DMS 273 (cell line): ENCODE measurements at regions not wholly inside any gene's neighbourhood (a gene's known extent, or its start where the extent isn't known, plus 50 kb on each side); places are given as distances from the start of the nearest gene placed in this dataset.

Source experiments
- DNase-seq: peaks from one replicate; lab custom pipeline; 2025; ENCODE audit not compliant: unreplicated experiment; lab: John Stamatoyannopoulos, UW

DNA sequence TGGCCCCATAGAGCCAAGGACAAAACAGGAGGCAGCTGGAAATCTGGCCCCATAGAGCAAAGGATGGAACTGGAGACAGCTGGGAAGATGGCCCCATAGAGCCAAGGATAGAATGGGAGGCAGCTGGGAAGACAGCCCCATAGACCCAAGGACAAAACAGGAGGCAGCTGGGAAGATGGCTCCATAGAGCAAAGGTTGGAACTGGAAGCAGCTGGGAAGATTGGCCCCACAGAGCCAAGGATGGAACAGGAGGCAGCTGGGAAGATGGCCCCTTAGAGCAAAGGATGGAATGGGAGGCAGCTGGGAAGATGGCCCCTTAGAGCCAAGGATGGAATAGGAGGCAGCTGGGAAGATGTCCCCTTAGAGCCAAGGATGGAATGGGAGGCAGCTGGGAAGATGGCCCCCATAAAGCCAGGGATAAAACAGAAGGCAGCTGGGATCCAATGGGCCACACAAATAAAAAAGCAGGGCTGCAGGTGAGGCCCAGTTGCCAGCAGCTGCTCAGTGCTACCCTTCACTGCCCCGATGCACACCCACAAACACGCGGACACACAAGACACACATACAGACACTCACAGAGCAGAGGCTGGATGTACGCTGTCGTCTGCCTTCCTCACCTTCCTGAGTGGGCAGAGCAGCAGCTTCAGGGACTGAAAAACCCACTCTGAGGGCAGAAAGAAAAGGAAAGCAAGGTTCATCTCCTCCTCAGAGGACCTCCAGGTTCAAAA is 505.4 kb upstream of the MYT1L start:
- no peak for DNase-seq

DNA sequence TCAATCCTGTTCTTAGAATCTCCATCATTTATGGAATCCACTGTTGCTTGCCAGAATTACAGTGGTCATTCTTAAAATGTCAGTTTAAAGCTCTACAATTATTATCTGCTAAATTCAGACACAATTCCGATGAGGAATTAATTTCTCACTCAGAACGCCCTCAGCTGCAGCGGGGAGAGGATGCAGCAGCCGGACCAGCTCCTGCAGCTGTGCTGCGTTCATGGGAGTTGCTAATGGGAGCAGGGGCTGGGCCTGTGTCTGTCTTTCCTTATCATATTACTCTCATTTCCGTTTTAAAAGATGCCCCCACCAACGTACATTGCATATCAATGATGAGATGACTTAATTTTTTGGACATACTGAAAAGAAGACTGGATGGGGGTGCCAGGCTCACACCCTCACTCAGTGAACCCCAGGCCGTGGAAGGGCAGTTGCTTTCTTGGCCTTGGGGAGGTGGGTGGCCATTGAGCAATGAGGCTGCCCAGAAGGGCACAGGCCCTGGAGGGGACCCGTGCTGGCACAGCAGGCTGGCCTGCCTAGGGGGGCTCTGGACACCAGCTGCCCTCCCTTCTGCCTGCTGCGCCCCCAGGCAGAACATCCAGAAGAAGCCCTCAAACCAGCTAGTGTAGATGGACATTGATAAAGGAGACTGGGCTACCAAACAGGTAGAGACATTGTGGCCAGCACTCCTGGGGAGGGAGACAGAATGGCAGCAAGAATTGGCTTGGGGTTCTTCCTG is 503.6 kb upstream of the MYT1L start:
- DNase-seq = no peak

DNA sequence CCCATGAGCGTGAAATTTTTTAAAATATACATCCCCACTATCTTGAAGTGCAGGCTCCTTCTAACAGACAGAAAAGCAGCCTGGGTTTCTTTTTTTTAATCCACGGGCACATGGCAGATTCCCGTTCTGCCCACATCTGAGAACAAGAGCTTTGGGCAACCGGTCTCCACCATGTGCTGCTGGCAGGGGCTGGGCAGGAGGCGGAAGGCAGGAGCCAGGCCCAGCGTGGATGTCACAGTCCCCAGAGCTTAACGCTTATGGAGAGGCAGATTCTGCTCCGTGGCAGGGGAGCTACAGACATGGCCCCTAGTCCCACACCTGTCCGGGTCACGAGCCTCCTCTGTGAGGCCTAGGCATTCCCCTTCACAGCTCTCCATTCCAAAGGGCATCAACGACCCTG is 503.0 kb upstream of the MYT1L start:
- no peak for DNase-seq

DNA sequence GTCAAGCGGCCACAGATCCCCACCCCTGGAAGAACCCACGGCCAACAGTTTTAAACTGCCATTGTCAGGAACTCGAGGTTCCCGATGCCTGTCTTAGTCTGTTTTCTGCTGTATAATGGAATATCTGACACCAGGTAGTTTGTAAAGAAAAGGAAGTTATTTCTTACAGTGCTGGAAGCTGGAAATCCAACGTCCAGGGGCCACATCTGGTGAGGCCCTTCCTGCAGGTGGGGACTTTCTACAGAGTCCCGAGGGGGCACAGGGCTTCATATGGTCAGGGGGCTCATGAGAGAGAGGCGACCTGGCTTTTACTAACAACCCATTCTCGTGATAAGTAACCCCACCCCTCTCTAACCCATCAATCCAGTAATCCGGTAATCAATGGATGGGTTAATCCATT is 501.6 kb upstream of the MYT1L start:
- no peak for DNase-seq

DNA sequence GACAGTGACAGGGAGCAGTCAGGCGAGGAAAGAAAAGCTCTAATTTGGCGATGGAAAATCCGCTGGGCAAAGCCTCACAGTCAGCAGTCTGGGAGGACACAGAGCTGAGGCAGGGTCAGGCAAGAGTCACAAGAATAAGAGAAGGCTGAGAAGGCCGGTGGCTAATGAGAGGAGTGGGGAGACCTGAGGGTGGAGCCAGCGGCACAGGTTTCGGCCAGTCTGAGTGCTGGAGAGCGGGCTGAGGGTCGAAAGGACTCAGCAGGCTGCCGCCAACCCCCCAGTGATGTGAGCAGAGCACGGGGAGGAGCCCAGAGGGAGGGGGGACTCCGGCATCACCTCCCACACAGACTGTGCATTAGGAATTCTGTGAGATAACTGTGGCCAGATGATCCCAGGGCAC is 500.6 kb upstream of the MYT1L start:
- DNase-seq = no peak

DNA sequence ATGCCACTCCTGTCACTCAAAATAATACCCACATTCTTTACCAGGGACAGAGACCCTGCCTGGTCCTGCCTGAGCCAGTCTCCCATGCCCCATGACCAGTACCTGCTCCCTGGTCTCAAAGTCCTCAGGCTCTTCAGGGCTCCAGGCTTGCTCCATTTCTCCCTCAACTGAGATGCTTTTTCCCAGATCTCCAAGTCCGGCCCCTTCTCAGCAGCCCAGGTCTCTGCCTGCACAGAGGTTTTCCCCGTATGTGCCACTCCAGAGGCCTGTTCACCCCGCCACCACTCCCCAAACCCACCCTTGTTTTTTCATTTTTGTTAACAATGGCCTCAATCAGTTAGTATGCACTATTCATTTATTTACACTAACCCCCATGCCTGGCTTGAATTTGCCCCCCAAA is 499.5 kb upstream of the MYT1L start:
- DNase-seq = no peak

DNA sequence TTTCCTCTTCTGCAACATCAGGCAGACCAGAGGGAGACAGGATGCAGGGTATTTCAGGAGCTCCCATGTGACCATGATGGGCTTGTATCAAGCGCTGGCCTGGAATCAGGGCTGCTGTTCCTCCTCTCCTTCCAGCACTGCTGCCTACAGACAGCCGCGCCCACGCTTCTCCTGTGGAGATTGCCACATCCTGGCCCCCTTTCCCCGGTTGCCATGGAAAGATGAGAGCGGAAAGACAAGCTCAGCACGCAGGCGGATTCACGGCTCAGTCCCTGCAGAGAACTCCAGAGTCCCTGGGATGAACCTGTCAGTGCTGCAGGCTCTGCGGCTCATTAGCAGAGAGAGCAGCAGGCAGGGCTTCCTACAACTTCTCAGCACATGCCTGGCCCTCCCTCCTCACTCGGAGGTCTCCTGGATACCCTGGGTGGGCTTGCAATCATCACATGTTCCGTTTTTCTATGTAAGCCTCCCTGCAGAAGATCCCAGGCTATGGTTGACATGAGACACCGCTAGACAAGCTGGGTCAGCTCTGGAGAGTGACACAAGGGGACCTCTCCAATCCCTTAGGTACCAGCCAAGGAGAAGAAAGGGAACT is 497.8 kb upstream of the MYT1L start:
- no peak for DNase-seq

DNA sequence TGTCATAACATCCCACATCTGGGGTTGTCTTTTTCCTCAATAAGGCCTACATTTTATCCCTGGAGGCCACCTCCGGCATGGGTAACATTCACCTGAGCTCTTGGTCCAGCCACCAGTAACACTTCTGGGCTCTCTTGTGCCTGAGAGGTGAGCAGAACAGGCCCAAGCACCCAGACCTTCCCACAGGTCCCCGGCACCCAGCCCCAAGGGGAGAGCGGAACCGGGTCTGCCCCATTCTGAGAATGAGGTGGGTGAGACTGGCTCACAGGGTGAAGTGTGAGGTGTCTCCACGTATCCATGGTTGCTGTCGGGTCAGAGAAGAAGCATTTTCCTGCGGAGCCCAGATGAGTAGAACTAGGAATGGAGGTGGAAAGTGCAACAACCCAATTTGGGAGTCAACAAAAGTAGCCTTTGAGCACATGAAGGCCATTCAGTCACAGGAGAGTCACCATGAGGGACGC is 496.7 kb upstream of the MYT1L start:
- no peak for DNase-seq

DNA sequence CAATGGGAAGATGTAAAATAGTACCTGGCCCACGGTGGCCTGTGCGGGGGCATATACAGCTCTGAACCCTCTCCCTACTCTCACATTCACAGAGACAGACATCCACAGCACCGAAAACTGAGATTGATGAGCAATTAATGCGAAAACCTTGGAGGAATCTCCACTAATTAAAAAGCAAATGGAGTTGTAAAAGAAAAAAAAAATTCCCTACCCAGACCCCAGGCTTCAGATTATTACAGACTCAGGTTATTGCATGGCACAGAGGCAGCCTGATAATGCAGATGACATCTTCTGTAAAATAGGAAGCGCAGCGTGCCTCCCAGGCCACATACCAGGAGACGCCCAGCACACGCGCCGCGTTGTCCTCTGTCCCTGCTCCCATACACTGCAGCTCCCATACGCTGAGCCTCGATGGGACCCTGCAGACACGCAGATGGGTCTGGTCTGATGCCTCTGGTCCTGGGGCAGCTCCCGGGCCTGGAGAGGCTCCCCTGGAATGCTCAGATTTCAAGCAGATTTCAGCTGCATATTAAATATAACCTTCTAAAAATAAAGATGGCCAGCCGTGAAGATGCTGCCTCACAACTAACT is 496.1 kb upstream of the MYT1L start:
- DNase-seq = no peak

DNA sequence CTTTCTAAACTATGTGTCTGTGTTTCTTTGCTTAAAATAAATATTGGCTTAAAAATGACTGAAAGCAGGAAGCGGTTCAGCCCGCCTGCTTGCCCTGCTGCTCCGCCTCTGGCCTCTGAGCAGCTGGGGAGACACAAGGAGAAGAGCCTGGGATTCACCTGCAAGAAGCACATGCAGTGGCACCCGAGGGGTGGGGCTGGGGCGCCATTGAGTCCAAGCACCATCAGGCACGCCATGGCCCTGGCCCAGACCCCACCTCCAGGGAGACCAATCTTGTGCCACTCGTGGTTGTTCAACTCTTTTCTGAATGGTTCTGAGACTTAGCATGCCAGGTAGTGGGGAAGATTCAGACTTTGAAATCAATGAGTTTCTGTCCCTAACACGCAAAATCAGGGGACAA is 495.5 kb upstream of the MYT1L start:
- DNase-seq = no peak

DNA sequence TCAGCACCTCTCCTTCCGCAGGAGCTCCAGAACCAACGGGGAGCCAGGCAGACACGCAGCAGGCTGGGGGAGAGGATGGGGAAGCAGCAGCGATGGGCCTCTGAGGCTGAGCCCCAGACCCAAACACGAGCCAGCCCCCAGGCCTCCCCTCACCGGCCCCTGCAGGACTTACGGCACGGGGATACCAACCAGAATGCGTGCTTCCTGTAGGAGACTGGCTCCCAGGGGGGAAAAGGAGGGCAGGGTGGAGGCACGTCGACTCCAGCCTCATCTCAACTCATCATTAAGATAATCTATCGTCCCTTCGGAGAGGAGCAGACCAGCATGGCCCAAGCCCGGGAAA is 495.1 kb upstream of the MYT1L start:
- no peak for DNase-seq

DNA sequence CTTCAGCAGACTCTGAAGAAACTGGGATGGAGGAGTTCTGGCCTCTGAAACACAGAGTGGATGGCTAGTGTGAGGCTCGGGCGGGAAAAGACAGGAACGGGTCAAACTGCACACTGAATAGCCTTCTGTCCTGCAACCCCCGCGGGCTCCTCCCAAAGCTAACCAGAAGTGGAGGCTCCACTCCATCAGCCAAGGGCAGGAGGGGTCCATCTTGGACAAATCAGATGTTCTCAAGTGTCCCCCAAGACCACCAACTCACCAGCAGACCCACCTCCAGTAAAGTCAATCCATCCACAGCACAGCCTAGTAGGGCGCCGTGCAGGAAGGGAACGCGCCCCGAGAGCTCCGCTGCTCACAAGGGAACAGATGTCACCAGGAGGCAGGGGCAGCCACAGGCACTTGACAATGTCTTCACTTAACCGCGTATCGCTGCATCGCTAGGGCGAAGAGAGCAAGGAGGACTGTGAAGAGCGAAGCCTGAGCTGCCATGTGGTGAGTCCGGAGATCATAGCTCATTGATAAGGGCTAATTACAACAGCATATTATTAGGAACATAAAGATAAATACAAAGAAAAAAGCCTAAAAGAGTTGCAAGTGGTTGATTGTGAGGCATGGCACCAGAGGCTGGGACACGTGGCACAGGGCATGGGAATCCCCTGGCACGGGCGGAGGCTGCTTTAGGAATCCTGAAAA is 494.6 kb upstream of the MYT1L start:
- DNase-seq = no peak

DNA sequence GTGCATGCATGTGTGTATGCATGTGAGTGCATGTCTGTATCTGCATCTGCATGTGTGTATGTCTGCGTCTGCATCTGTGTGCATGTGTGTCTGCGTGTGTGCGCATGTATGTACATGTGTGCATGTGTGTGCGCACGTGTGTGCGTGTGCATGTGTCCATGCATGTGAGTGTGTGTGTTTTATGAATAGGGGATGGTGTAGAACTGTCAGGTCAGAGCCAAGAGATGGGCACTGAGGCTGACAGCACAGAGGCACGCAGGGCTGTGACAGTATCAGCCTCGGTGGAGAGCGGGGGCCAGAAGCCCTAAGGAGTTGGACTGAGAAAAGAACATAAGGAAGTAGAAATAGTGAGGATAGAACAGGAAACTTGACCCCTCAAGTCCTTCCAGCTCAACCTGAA is 494.0 kb upstream of the MYT1L start:
- no peak for DNase-seq

DNA sequence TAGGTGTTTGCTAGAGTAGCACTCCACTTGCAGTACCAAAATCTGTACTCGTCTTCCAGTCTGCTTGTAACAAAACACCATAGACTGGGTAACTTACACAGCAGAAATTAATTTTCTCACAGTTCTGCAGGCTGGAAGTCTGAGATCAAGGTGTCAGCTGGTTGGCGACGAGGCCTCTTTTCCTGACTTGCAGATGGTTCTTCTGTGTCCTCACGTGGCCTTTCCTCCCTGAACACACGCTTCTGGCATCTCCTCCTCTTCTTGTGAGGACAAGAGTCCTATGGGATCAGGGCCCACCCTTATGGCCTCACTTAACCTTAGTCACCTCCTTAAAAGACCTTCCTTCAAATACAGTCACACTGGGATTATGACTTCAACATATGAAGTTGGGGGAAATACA is 493.5 kb upstream of the MYT1L start:
- no peak for DNase-seq

DNA sequence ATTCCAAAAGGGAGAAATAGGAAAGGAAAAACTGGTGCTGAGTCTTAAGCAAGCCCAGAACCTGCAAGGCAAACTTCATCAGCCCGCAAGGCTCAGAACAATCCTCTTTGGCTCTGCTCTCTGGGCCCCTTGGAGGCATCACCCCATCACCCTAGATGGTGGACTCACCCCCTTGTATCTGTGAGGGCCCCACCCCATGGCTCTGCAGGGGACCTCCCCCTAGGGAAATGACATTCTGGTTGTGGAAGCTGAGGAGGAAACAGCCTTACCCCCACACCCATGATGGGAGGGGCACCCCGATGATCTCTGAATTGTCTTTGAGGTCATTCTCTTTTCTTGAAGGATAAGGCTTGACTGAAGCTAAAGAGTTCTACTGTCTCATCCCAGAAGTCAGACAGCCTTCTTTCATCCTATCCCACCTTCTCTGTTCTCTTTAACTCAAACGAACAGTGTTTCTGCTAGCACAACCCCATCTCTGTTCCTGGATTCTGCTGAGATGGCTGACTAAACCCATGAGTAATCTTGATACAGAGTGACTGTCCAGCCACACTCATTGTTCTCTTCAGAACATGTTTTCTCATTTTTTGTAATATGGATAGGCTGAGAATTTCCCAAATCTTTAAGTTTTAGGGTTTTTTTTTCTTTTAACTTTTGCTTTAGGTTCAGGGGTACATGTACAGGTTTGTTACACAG is 492.1 kb upstream of the MYT1L start:
- no peak for DNase-seq

DNA sequence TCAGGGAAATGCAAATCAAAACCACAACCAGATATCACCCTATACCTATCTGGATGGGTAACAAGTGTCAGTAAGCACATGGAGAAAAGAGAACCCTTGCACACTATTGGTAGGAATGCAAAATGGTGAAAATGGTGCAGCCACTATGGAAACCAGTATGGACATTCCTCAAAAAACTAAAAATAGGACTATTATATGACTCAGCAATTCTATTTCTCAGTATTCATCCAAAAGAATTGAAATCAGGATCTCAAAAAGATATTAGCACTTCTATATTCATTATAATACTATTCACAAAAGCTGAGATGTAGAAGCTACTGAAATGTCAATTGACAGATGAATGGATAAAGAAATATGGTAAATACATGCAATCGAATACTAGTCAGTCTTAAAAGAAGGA is 491.1 kb upstream of the MYT1L start:
- DNase-seq = no peak

DNA sequence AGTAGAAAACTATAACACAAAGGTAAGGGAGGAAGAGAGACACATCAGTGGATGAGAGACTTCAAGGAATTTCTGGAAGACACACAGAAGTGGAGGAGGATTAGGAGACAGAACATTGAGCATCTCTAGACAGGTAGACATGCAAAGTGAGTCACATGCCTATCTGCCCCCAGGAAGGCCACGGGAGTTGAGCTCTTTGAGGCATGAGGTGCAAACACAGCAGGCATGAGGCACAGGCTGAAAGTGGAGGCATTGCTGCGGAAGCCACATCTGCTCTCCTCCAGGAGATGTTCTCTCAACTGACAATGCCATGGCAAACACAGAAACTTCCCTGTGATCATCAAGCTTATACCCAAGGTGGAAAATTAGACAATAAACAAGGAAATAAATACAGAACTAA is 481.6 kb upstream of the MYT1L start:
- no peak for DNase-seq

DNA sequence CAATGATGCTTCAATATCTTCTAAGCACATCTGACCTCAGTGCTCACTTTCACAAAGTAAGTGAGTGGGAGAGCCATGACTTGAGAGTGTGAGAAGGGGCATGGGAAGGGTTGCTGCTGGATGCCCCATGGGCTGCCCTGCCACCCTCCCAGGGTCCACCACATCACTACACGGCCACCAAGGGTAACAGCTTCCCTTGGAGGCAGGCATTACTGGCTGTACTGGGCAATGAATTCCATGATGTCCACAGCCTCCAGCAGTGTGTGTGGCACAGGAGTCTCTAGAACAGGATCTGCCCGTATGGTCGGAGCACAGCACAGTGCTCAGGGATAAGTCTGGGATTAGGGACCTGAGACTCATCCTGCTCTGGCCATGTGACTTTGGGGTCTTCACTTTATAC is 481.0 kb upstream of the MYT1L start:
- DNase-seq = no peak

DNA sequence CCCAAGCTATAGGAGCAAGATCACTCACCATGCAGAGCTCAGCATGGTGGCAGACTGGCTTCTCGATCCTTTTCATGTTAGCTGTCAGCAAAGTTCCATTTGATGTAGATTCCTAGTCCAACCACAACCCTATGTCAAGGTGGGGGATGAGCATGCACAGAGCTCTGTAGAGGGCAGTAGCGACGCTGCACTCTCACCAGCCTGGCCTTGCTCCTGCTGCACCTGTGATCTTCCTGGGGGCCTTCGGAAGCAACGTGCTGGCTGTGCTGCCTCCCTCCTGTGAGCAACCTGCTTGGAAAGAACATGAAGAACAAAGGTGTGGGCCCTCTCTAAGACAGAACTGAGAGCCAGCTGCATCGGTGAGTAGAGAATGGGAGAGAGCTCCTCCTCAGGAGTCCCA is 479.4 kb upstream of the MYT1L start:
- no peak for DNase-seq

DNA sequence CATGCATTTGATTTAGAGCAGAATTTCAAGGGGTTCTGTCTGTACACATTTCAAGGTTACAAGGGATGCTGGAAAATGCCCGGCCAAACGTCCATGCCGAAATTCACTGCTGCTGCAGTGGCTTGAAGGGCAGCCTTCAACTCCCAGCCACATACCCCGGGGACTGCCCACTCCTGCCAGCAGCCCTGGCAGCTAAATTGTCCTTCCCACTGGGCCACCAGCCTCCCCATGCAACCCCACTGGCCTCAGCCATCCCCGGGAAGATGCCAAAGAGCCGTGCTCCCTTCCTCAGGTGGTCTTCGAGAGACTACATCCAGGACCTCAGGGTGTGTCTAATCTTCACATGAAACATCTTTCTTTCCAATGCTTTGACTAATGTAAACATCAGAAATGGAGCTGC is 478.7 kb upstream of the MYT1L start:
- DNase-seq = no peak

DNA sequence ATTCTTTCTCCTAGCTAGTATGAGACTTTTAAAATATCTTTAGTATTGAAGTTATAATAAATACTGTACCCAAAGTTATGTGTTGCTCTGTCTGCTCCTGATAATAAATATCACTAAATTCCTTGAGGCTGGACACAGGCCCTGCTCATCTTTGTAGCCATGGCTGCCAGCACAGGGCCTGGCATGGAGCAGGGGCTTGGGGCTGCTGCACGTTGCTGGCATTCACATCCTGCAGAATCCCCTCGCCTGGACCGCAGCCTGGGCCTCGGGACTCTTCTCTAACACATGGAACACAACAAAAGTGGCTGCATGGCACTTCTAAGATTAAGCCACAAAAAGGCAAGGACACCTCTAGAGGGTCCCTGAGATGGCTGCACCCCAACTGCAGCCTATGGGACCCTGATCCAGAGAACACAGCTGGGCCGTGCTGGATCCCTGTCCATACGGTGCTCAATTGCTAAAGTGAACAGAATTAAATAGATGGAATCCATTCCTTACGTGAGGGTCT is 477.5 kb upstream of the MYT1L start:
- no peak for DNase-seq
